Memory B cell (primary cell): ENCODE measurements at regions not wholly inside any gene's neighbourhood (a gene's known extent, or its start where the extent isn't known, plus 50 kb on each side); places are given as distances from the start of the nearest gene placed in this dataset.

Experiments
- ATAC-seq: fragments of 150-1000 bp; cut with Tn5 transposase; 2 replicates; pipeline ENCODE4 v1.10.0; 2021; ENCODE audit warnings: low read depth, mild to moderate bottlenecking, moderate library complexity
- DNase-seq, 2 donors: peaks; one replicate each; pipeline ENCODE4 v3.0.0; 2022; ENCODE audit warnings: low spot score in 2 of 2
- H3K27ac Mint-ChIP-seq: one replicate; pipeline ENCODE4 v1.8.0; 2022; ENCODE audit warnings: mild to moderate bottlenecking, moderate library complexity, mixed read lengths
- H3K27me3 Mint-ChIP-seq: one replicate; pipeline ENCODE4 v1.8.0; 2022; ENCODE audit warnings: mixed read lengths
- H3K36me3 Mint-ChIP-seq: one replicate; pipeline ENCODE4 v1.8.0; 2022; ENCODE audit warnings: mild to moderate bottlenecking, mixed read lengths
- H3K4me1 Mint-ChIP-seq: one replicate; pipeline ENCODE4 v1.8.0; 2022; ENCODE audit warnings: mixed read lengths
- H3K4me3 Mint-ChIP-seq: one replicate; pipeline ENCODE4 v1.8.0; 2022; ENCODE audit warnings: mild to moderate bottlenecking, moderate library complexity, mixed read lengths
- H3K9me3 Mint-ChIP-seq: one replicate; pipeline ENCODE4 v1.8.0; 2022; ENCODE audit warnings: mixed read lengths

DNA sequence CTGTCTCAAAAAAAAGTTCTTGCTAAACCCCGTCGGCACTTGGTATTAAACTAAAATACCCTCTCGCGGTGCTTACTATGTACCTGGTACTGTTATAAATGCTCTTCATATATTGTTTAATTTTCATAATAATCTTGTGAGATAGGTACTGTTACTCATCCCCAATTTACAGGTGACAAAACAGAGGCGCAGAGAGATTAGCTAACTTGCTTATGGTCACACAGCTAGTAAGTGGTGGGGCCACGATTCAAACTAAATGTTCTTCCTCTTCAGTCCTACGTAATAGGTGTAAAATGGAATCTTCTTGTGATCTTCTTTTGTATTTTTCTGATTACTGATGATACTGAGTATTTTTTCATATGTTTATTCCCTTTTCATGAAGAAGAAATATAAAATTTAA, 51.3 kb downstream of the TET3 start:
- no peaks in the 10 kb centered on the region for H3K27me3 Mint-ChIP-seq
- H3K4me3 Mint-ChIP-seq, result no peak overlapping the region
- DNase-seq (no peak), ATAC-seq (no peak)
- peaks cover 3% of the 10 kb centered on the region for H3K36me3 Mint-ChIP-seq
- peaks cover 61% of the 10 kb centered on the region for H3K4me1 Mint-ChIP-seq
- peak overlapping the region; percentile 80 for H3K27ac Mint-ChIP-seq
- H3K9me3 Mint-ChIP-seq, result no peaks in the 10 kb centered on the region

GRCh38 chr2:74036450-74037195, 51.9 kb downstream of the TET3 start:
- no peak for ATAC-seq
- peak overlapping the region; percentile 59 for H3K4me3 Mint-ChIP-seq
- H3K9me3 Mint-ChIP-seq, result no peaks in the 10 kb centered on the region
- H3K36me3 Mint-ChIP-seq, result peaks cover 3% of the 10 kb centered on the region
- H3K27me3 Mint-ChIP-seq, result no peaks in the 10 kb centered on the region
- DNase-seq, result no peak
- peaks cover 63% of the 10 kb centered on the region for H3K4me1 Mint-ChIP-seq
- peak overlapping the region; percentile 80 for H3K27ac Mint-ChIP-seq

DNA sequence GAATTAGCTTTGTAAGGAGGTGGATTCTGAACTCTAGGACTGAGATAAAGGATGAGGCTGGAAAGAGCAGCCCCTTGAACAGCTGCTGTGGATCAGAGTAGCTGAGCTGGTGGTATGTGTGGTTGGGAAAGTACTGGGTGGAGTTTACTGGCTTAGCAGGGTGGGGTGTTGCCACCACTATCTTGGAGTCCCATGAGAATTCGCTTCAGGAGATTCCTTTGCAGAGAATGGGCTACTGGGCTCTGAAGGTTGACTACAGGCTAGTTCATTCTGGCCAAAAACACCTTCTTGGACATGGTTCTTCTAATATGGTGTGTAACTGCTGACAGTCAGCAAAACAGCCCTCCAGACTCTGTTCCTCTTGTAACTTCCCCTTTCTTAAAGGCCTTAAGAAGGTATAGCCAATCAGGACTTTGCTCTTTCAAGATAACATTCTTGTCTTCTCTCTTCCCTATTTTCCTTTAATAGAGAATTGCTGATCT, 52.7 kb downstream of the TET3 start:
- H3K27me3 Mint-ChIP-seq, result no peaks in the 10 kb centered on the region
- peak overlapping the region; percentile 59 for H3K4me3 Mint-ChIP-seq
- H3K4me1 Mint-ChIP-seq, result peaks cover 58% of the 10 kb centered on the region
- H3K27ac Mint-ChIP-seq, result peak overlapping the region; percentile 80
- DNase-seq (peak in 1 of 2 donors; percentile 51), ATAC-seq (peak; percentile 88)
- H3K36me3 Mint-ChIP-seq, result peaks cover 3% of the 10 kb centered on the region
- H3K9me3 Mint-ChIP-seq, result no peaks in the 10 kb centered on the region

DNA sequence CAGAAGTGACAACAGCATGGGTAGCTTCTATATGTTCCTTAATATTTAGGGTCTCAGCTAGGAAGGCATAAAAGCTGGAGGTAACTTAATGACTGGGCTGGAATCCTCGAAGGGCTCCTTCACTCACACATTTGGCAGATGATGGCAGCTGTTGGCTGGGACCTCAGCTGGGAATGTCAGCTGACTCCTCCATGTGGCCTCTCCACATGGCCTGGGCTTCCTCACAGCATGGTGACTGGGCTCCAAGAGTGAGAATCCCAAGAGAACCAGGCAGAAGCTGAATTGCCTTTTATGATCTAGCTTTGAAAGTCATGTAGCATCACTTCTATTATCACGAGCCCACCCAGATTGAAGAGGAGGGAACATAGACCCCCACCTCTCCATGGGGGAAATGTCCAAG, 54.9 kb downstream of the TET3 start:
- peaks cover 3% of the 10 kb centered on the region for H3K36me3 Mint-ChIP-seq
- no peak overlapping the region for H3K27ac Mint-ChIP-seq
- no peaks in the 10 kb centered on the region for H3K9me3 Mint-ChIP-seq
- no peaks in the 10 kb centered on the region for H3K27me3 Mint-ChIP-seq
- no peak for ATAC-seq
- peaks cover 61% of the 10 kb centered on the region for H3K4me1 Mint-ChIP-seq
- DNase-seq, result no peak
- no peak overlapping the region for H3K4me3 Mint-ChIP-seq

- peak overlapping the region; percentile 14 for H3K27ac Mint-ChIP-seq
- no peaks in the 10 kb centered on the region for H3K9me3 Mint-ChIP-seq
- no peaks in the 10 kb centered on the region for H3K27me3 Mint-ChIP-seq
- DNase-seq, result no peak
- H3K4me1 Mint-ChIP-seq, result peaks cover 62% of the 10 kb centered on the region
- no peak overlapping the region for H3K4me3 Mint-ChIP-seq
- no peak for ATAC-seq
- peaks cover 3% of the 10 kb centered on the region for H3K36me3 Mint-ChIP-seq
Observed at GRCh38 chr2:74041182-74041581, 56.5 kb downstream of the TET3 start.

- H3K27ac Mint-ChIP-seq, result peak overlapping the region; percentile 14
Observed at GRCh38 chr2:74041726-74042125, 57.0 kb downstream of the TET3 start.

GRCh38 chr2:74042606-74043005, 57.9 kb downstream of the TET3 start:
- no peak for ATAC-seq
- H3K4me1 Mint-ChIP-seq, result peaks cover 54% of the 10 kb centered on the region
- DNase-seq, result no peak
- peaks cover 9% of the 10 kb centered on the region for H3K36me3 Mint-ChIP-seq
- H3K9me3 Mint-ChIP-seq, result no peaks in the 10 kb centered on the region
- no peak overlapping the region for H3K4me3 Mint-ChIP-seq
- no peaks in the 10 kb centered on the region for H3K27me3 Mint-ChIP-seq
- H3K27ac Mint-ChIP-seq, result no peak overlapping the region

More at GRCh38 chr2:74041726-74042125, 57.0 kb downstream of the TET3 start:
- H3K4me1 Mint-ChIP-seq, result peaks cover 58% of the 10 kb centered on the region
- ATAC-seq, result no peak
- H3K27me3 Mint-ChIP-seq, result no peaks in the 10 kb centered on the region
- DNase-seq, result no peak
- H3K4me3 Mint-ChIP-seq, result no peak overlapping the region
- H3K36me3 Mint-ChIP-seq, result peaks cover 3% of the 10 kb centered on the region
- H3K9me3 Mint-ChIP-seq, result no peaks in the 10 kb centered on the region

DNA sequence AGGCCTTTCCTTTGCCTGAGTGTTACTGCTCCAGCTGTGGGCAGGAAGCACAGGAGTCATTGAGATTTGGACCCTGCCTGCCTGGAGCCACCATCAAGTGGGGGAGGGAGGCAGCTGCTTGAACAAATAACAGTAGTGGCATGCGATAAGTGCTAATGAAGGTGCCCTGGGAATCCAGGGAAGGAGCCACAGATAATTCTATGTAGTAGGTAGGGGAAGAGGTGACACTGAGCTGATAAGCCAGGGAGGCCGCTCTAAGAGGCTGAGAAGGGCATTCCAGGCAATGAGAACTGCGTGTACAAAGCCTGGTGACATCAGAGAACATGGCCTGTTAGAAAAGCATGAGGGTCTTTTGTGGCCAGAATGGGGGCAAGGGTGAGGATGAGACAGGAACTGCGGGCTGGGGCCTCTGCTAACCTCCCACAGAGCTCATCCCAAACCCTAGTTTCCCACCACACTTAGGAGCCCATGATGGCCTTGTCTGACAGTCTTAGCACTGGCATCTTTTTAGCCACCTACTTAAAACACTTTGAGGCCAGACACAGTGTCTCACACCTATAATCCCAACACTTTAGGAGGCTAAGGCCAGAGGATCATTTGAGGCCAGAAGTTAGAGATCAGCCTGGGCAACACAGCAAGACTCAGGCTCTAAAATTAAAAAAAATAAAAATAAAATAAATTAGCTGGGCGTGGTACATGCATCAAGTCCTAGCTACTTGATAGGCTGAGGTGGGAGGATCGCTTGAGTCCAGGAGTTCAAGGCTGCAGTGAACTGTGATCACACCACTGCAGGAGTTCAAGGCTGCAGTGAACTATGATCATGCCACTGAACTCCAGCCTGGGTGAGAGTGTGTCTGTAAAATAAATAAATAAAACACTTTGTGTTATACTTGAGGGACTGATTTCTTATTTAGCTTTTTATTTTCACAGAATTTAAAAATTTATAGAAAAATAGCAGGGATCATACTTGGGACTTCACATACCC, 58.9 kb downstream of the TET3 start:
- H3K4me1 Mint-ChIP-seq, result peaks cover 46% of the 10 kb centered on the region
- DNase-seq (no peak), ATAC-seq (no peak)
- H3K27ac Mint-ChIP-seq, result no peak overlapping the region
- H3K4me3 Mint-ChIP-seq, result no peak overlapping the region
- H3K9me3 Mint-ChIP-seq, result no peaks in the 10 kb centered on the region
- no peaks in the 10 kb centered on the region for H3K27me3 Mint-ChIP-seq
- peaks cover 17% of the 10 kb centered on the region for H3K36me3 Mint-ChIP-seq

DNA sequence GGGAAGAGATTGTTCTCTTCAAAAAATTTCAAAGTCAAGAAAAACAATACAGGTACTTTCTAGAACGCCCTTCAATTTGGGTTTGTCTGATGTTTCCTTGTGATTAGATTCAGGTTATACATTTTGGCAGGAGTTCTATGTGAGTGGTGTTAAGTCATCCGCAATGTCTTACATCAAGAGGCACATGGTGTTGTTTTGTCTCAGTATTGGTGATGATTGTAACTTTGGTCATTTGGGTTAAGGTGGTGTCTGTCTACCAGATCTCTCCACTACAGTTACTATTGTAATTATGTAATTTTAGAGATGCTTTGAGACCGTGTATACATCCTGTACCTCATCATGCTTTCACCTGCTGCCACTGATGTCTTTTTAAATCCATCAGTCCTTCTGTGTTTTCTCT, 60.3 kb downstream of the TET3 start:
- no peaks in the 10 kb centered on the region for H3K9me3 Mint-ChIP-seq
- no peak overlapping the region for H3K4me3 Mint-ChIP-seq
- peaks cover 20% of the 10 kb centered on the region for H3K36me3 Mint-ChIP-seq
- no peak overlapping the region for H3K27ac Mint-ChIP-seq
- peaks cover 34% of the 10 kb centered on the region for H3K4me1 Mint-ChIP-seq
- DNase-seq (no peak), ATAC-seq (no peak)
- H3K27me3 Mint-ChIP-seq, result no peaks in the 10 kb centered on the region

- H3K4me1 Mint-ChIP-seq, result peaks cover 30% of the 10 kb centered on the region
Observed at GRCh38 chr2:74045454-74045853, 60.7 kb downstream of the TET3 start.

GRCh38 chr2:74046441-74046840, 61.7 kb downstream of the TET3 start:
- Mint-ChIP-seq H3K27me3 (no peaks in the 10 kb centered on the region), H3K9me3 (no peaks in the 10 kb centered on the region), H3K36me3 (peaks cover 22% of the 10 kb centered on the region), H3K4me3 (no peak overlapping the region), H3K27ac (no peak overlapping the region), H3K4me1 (peaks cover 28% of the 10 kb centered on the region)
- DNase-seq (no peak), ATAC-seq (no peak)

More at GRCh38 chr2:74045454-74045853, 60.7 kb downstream of the TET3 start:
- H3K27me3 Mint-ChIP-seq, result no peaks in the 10 kb centered on the region
- DNase-seq (no peak), ATAC-seq (no peak)
- no peaks in the 10 kb centered on the region for H3K9me3 Mint-ChIP-seq
- no peak overlapping the region for H3K4me3 Mint-ChIP-seq
- H3K36me3 Mint-ChIP-seq, result peaks cover 20% of the 10 kb centered on the region
- H3K27ac Mint-ChIP-seq, result no peak overlapping the region

DNA sequence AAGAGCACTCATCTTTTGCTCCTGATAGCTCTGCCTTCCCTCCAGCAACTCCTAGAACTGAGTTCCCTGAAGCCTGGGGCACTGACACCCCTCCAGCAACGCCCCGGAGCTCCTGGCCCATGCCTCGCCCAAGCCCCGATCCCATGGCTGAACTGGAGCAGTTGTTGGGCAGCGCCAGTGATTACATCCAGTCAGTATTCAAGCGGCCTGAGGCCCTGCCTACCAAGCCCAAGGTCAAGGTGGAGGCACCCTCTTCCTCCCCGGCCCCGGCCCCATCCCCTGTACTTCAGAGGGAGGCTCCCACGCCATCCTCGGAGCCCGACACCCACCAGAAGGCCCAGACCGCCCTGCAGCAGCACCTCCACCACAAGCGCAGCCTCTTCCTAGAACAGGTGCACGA, 62.4 kb downstream of the TET3 start:
- Mint-ChIP-seq H3K27ac (no peak overlapping the region), H3K36me3 (peaks cover 22% of the 10 kb centered on the region), H3K9me3 (no peaks in the 10 kb centered on the region), H3K27me3 (no peaks in the 10 kb centered on the region), H3K4me1 (peaks cover 29% of the 10 kb centered on the region), H3K4me3 (no peak overlapping the region)
- no peak for DNase-seq
- ATAC-seq, result no peak

- no peak for ATAC-seq
- Mint-ChIP-seq H3K4me3 (no peak overlapping the region), H3K27me3 (no peaks in the 10 kb centered on the region), H3K9me3 (no peaks in the 10 kb centered on the region), H3K36me3 (peaks cover 22% of the 10 kb centered on the region), H3K27ac (peak overlapping the region; percentile 17), H3K4me1 (peaks cover 27% of the 10 kb centered on the region)
- no peak for DNase-seq
Observed at GRCh38 chr2:74048147-74048546, 63.4 kb downstream of the TET3 start.

- no peak overlapping the region for H3K4me3 Mint-ChIP-seq
- no peak for DNase-seq
- H3K9me3 Mint-ChIP-seq, result no peaks in the 10 kb centered on the region
- H3K36me3 Mint-ChIP-seq, result peaks cover 25% of the 10 kb centered on the region
- no peaks in the 10 kb centered on the region for H3K27me3 Mint-ChIP-seq
- peaks cover 32% of the 10 kb centered on the region for H3K4me1 Mint-ChIP-seq
- H3K27ac Mint-ChIP-seq, result peak overlapping the region; percentile 6
- no peak for ATAC-seq
Observed at GRCh38 chr2:74048843-74049519, 64.3 kb downstream of the TET3 start.
